GM12875 (cell line): ENCODE measurements at regions not wholly inside any gene's neighbourhood (a gene's known extent, or its start where the extent isn't known, plus 50 kb on each side); places are given as distances from the start of the nearest gene placed in this dataset.

Experiments used
- H3K4me3 ChIP-seq: one replicate; pipeline ENCODE4 v1.5.1; 2011; ENCODE audit warnings: low read depth, low read length, control low read depth
- TF ChIP-seq, protein P1 (sequence below): IDR thresholded peaks from 2 replicates; pipeline ENCODE4 v1.5.1; 2011; ENCODE audit warnings: low read depth, mild to moderate bottlenecking, control low read depth, inconsistent platforms, low read length, moderate library complexity, borderline replicate concordance; ENCODE audit not compliant: insufficient read depth

- TF ChIP-seq, protein P1, sequence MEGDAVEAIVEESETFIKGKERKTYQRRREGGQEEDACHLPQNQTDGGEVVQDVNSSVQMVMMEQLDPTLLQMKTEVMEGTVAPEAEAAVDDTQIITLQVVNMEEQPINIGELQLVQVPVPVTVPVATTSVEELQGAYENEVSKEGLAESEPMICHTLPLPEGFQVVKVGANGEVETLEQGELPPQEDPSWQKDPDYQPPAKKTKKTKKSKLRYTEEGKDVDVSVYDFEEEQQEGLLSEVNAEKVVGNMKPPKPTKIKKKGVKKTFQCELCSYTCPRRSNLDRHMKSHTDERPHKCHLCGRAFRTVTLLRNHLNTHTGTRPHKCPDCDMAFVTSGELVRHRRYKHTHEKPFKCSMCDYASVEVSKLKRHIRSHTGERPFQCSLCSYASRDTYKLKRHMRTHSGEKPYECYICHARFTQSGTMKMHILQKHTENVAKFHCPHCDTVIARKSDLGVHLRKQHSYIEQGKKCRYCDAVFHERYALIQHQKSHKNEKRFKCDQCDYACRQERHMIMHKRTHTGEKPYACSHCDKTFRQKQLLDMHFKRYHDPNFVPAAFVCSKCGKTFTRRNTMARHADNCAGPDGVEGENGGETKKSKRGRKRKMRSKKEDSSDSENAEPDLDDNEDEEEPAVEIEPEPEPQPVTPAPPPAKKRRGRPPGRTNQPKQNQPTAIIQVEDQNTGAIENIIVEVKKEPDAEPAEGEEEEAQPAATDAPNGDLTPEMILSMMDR, result no peak
Measured at GRCh38 chr4:26218677-26219605, 101.9 kb upstream of the RBPJ start.

GRCh38 chr4:26220696-26221095 lies 100.1 kb upstream of the RBPJ start:
- H3K4me3 ChIP-seq, result no peak overlapping the region

More at GRCh38 chr4:26218677-26219605, 101.9 kb upstream of the RBPJ start:
- H3K4me3 ChIP-seq, result no peak overlapping the region

GRCh38 chr4:26223155-26223554 lies 97.7 kb upstream of the RBPJ start:
- TF ChIP-seq, protein P1, result no peak
- no peak overlapping the region for H3K4me3 ChIP-seq

More at GRCh38 chr4:26220696-26221095, 100.1 kb upstream of the RBPJ start:
- TF ChIP-seq, protein P1, result no peak

- TF ChIP-seq, protein P1, result no peak
- no peak overlapping the region for H3K4me3 ChIP-seq
Measured at GRCh38 chr4:26226629-26227376, 94.0 kb upstream of the RBPJ start.

GRCh38 chr4:26227601-26228229 lies 93.1 kb upstream of the RBPJ start:
- TF ChIP-seq, protein P1, result no peak
- H3K4me3 ChIP-seq, result no peak overlapping the region

GRCh38 chr4:26228883-26229282 lies 91.9 kb upstream of the RBPJ start:
- H3K4me3 ChIP-seq, result no peak overlapping the region

More at GRCh38 chr4:26228883-26229282, 91.9 kb upstream of the RBPJ start:
- TF ChIP-seq, protein P1, result no peak
